GM18505 (cell line): ENCODE measurements at regions not wholly inside any gene's neighbourhood (a gene's known extent, or its start where the extent isn't known, plus 50 kb on each side); places are given as distances from the start of the nearest gene placed in this dataset.

Experiments used
- ATAC-seq: cut with Tn5 transposase; IDR thresholded peaks from one replicate; pipeline ENCODE4 v1.9.1; 2021; ENCODE audit not compliant: unreplicated experiment
- POLR2A ChIP-seq: IDR thresholded peaks from 4 replicates; pipeline ENCODE4 v1.6.1; 2011; ENCODE audit warnings: borderline replicate concordance; ENCODE audit not compliant: insufficient read depth, insufficient read length; ENCODE audit errors: extremely low read depth

DNA sequence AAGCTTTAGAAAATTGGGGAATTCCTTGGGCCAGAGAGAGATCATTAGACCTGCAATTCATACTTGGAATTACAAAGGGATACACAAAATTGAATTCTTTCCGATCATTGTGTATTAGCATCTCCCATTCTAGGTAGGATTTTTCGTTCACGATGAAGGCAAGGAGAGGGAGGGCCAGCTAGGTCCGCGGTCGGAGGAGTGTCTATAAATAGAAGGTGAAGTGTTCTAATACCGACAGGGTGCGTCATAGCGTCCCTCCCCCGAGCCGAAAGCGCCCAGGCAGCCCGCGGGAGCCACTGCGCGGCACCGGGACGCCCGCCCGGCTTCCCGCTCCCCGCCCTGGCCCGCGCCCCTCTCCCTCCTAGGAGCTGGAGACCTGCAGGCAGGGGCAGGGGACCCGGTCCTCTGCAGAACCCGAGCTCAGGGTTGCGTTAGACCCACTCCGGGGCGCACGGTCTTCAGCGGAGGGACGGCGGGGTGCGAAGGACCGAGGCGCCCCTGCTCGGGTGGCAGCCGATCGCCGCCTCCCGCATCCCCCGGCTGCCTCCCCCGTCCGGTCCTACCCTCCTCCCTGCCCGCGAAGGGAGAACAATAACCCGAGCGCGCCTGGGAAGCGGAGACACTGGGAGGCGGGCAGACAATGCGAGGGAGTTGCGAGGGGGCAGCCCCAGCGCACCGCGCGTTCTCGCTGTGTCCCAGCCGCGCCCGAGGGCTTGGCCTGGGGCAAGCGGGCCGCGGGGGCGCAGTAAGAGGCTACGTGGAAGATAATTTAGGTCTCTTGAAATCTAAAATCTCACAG is 114.2 kb upstream of the SERTAD2 start:
- peak; percentile 76 for TF ChIP-seq POLR2A

DNA sequence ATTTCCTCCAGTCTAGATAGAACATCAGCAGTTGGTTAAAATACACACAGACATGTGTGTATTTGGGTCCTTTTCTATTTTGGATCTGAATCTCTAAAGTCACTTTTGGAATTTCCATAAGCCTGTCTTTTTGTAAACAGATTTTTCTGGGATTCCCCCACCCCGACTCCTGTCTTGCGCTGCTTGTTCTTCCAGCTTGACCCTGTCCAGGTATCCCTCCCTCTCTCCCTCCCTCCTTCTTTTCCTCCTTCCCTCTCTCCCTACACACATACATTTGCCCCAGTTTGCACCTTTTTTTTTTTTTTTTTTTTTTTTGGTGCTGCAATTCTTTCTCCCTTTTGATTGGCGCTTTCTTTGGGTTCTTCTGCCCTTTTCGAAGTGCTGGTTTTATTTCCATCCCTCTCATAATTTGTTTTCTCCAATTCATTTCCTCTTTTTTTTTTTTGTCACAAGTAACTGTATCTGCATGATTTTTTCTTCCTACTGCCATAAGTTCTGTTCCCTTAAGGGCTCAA is 114.8 kb upstream of the SERTAD2 start:
- no peak for TF ChIP-seq POLR2A
- no peak for ATAC-seq

More for the DNA sequence above, 114.2 kb upstream of the SERTAD2 start:
- ATAC-seq, result peak; percentile 84

DNA sequence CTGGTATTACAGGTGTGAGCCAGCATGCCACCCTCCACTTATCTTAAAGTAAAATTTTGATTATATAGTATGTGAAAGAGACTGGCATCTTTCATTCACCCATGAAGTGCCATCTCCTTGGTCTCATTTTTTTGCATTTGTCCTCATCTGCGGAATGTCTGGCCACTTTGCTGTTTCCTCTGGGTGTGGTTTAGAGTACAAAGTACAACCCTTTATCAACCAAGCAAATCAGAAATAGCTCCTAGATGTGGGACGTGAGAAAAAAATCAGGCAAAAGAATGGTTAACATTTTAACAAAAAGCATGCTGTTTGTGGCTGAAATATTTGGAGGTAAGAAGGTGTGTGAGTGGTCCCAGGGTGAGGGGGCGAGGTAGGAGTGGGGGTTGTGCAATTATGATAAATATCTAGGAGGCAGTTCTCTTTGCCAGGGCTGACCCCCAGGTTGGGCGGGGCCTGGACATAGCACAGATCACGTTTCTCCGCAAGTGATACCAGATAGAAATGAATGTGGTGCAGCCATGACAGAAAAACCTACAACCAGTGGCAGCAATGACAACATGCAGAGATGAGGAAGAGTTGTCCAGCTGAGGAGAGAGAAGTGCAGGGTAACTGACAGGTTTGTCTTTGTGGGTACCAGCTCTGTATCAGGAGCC is 115.8 kb upstream of the SERTAD2 start:
- ATAC-seq, result no peak
- no peak for TF ChIP-seq POLR2A

DNA sequence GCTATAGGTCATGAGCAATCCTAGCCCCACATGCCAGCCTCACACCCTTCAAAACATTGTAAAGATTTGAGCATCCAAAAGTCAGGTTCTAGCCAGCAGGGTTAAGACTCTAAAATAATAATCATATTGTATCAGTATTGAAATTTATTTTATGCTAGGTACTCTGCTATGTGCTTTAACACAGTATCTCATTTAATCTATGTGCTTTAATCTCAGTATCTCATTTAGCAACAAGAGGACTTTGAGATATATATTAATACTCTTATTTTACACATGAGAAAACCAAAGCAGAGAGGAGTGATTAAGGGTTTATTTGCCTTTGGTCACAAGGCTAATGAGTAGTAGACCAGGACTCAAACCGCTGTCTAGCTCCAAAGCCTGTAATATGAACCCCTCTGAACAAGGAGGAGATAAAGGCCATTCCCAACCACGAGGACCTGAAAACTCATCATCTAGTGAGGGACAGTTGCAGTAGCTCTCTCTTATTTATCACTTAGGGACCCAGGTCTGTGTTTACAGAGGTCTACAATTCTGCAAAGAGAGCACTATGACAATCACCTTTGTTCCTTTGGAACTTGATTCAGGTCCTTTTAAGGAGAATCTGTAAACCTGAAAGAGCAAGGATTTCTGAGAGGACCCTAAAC is 116.5 kb upstream of the SERTAD2 start:
- ATAC-seq, result no peak
- no peak for TF ChIP-seq POLR2A

DNA sequence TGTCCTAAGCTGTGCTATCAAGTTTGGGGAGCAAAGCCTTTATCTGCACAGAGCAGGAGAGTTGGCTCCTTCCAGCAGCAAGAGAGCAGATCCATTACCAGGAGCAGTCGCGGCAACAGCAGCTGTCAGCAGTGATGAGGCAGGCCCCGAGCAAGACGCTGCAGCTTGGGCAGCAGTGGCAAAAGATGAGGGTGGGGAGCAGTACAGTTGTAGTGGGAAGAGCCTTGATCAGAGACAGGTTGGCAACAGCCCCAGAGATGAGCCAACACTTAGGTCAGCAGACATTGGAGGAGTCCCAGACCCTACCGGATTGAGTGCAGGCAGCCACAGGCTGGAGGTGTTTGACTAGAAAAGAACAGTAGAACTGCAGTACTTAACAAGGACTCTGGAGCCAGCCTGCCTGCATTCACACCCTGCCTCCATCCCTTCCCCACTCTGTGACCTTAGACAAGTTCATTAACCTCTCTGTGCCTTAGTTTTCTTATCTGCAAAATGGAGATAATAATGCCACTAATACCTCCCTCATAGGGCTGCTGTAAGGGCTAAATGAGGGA is 117.1 kb upstream of the SERTAD2 start:
- no peak for ATAC-seq

DNA sequence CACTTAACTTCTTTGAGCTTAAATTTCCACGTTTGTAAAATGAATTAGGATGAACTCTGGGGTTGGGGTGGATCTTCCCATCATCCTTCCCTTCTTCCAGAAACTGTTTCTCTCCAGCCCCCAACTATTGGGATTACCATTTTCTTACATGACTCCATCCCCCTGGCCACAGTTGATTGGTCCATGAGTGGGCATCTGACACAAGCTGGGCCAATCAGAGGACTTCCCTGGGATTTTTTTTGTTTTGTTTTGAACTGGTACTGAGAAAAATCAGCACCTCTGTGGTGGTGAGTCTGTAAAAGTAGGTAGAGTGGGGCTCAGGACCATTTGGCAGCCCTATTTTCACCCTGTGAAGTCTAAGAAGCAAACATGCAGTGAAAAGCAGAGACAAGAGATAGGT is 118.0 kb upstream of the SERTAD2 start:
- TF ChIP-seq POLR2A, result no peak
- ATAC-seq, result no peak

More for the DNA sequence above, 117.1 kb upstream of the SERTAD2 start:
- no peak for TF ChIP-seq POLR2A

DNA sequence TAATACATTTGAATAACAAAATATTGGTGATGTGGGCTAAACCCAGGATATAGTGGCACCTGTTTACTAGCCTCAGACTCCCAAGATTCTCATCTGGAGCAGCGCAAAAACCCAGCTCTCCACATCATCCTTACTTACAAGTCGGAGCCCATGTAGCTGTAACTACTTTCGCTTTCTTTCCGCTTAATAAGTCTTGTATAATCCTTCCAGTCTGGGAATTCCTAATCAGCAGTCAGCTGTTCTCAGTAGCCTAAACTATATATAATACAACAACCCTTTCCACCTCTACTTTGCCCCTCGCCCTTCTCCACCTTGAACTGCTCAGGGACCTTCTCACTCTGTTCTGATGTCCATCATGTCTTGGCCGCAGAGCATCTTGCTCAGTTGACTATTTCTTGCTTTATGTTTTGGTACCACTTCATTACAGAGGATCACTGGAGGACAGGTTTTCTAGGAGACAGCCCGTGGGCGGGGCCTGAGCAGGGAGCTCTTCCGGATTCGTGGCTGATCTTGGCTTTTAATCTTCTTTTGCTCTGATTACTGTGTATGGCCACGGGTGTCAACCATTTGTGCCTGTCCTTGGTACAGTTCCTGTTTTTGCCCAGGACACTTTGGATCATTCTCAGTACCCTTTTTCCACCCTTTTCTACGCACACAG is 119.9 kb upstream of the SERTAD2 start:
- ATAC-seq, result no peak

DNA sequence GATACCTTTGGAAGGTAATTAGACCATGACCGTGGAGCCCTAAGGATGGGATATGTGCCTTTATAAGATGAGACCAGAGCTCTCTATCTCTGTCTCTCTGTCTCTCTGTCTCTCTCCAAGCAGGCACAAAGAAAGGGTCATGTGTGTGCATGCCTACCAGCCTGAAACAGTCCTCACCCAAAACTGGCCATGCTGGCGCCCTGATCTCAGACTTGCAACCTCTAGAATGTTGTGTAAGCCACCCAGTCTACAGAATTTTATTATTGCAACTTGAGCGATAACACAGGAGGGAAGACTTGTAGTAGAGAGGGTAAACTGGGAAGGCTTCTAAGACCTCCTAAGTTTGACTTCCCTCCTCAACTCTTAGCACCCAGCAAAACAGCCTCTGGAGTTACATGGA is 124.1 kb upstream of the SERTAD2 start:
- TF ChIP-seq POLR2A, result no peak
- ATAC-seq, result no peak

More for the DNA sequence above, 119.9 kb upstream of the SERTAD2 start:
- no peak for TF ChIP-seq POLR2A

DNA sequence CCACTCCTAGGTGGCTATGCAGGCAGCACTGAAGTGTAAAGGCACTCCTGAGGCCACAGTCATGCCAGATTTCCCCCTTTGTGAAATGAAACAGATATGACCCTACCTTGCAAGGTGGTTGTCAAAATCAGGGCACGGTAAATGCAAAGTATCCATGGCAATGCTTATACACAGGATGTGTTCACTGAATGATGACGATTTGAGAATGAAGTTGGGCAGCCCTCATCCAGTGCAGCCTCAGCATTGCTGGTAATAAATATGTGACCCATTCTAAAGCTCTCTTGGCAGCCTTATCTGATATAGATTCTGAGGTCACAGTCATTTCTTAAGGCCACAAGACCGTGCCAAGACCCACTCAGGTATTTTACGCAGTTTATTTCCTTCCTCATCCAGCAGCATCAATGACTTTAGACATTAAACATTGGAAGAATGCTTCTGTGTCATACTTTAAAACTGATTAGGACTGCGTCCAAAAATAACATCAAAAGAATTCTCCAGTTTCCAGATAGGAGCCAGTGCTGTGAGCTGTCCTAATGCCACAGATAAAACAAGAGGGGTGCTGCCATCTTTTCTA is 125.5 kb upstream of the SERTAD2 start:
- no peak for ATAC-seq
- TF ChIP-seq POLR2A, result no peak

DNA sequence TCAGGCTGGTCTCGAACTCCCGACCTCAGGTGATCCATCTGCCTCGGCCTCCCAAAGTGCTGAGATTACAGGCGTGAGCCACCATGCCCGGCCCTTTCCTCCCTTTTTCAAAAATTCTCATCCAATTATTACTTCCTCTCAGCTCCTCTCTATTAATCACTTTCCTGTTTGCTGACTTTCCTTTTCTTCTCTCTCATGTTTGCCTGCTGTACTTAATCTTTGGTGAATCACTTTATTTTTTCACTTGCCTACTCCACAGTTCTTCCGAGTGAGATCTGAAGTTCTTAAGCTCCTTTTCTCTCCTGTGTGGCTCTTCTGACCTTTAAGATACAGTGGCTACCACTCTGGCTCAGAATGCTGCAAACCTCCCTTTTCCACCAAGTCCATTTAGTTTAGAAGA is 126.3 kb upstream of the SERTAD2 start:
- TF ChIP-seq POLR2A, result no peak
- no peak for ATAC-seq

DNA sequence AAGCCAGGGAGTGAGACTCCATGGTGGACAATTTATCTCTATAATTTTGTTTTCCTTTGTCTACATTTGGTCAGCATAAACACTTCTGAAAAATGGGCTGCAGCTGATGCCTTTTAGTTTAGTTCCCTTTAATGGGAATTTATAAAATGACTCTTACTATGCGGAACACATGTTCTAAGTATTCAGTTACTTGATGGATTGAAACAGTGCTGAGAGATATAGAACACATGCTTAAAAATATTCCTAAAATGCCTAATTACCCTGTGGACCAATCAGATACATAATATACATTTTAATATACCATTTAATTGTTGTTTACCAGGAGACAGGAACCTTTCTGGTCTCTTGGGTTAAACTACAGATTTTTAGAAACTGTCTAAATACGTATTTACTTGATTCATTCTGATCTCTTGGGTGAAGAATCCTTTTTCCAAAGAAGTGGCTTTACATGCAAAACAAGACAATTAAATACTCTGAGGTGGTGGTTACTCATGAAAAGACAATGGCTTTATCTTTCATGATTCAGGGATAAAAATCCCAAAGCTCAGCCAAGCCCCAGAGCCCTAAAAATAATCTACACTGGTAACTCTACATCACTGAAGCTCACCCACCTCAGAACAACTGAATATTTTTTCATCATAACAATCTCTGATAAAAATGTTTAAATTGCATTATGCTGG is 128.1 kb upstream of the SERTAD2 start:
- no peak for TF ChIP-seq POLR2A
- no peak for ATAC-seq
